ENCODE measurements at regions not wholly inside any gene's neighbourhood (a gene's known extent, or its start where the extent isn't known, plus 50 kb on each side); places are given as distances from the start of the nearest gene placed in this dataset.

GRCh38 chr13:81031996-81032395 lies 691.1 kb upstream of the SPRY2 start:
- ATAC-seq (ENCODE audit: low FRiP score in 2 of 2) = no peak
- Histone ChIP-seq H3K9me3 (no peaks in the 10 kb centered on the region), H3K4me1 (no peaks in the 10 kb centered on the region), H3K27me3 (no peaks in the 10 kb centered on the region), H3K27ac (no peak overlapping the region), H3K4me3 (no peak overlapping the region), H3K36me3 (no peaks in the 10 kb centered on the region)
- TF ChIP-seq CTCF (IDR thresholded peaks at IDR 0.05) (no peak), EP300 (IDR thresholded peaks at IDR 0.05) (no peak), POLR2A (IDR thresholded peaks at IDR 0.05) (no peak), POLR2AphosphoS5 (IDR thresholded peaks at IDR 0.05) (no peak)
- no peak for DNase-seq
- WGBS, 2 donors = 51 to 58% methylated on average over 1 of the region's 1 CpG

GRCh38 chr13:81025091-81025490 lies 684.2 kb upstream of the SPRY2 start:
- Histone ChIP-seq H3K9me3 (no peaks in the 10 kb centered on the region), H3K27ac (no peak overlapping the region), H3K4me1 (no peaks in the 10 kb centered on the region), H3K36me3 (no peaks in the 10 kb centered on the region), H3K4me3 (no peak overlapping the region), H3K27me3 (no peaks in the 10 kb centered on the region)
- TF ChIP-seq POLR2A (IDR thresholded peaks at IDR 0.05) (no peak), POLR2AphosphoS5 (IDR thresholded peaks at IDR 0.05) (no peak), EP300 (IDR thresholded peaks at IDR 0.05) (no peak), CTCF (IDR thresholded peaks at IDR 0.05) (no peak)
- no peak for DNase-seq
- ATAC-seq (ENCODE audit: low FRiP score in 2 of 2) = no peak
- WGBS, 2 donors = 85 to 91% methylated on average over 3 of the region's 3 CpGs

GRCh38 chr13:81021284-81021840 lies 680.4 kb upstream of the SPRY2 start:
- TF ChIP-seq EP300 (IDR thresholded peaks at IDR 0.05) = no peak
- TF ChIP-seq CTCF (IDR thresholded peaks at IDR 0.05) = no peak
- no peak for TF ChIP-seq POLR2AphosphoS5 (IDR thresholded peaks at IDR 0.05)
- TF ChIP-seq POLR2A (IDR thresholded peaks at IDR 0.05) = no peak
- ATAC-seq (ENCODE audit: low FRiP score in 2 of 2) = peak in 1 of 2 donors; percentile 15
- H3K4me1 ChIP-seq = no peaks in the 10 kb centered on the region
- H3K27ac ChIP-seq = no peak overlapping the region
- no peaks in the 10 kb centered on the region for H3K9me3 ChIP-seq
- WGBS, 2 donors = 76 to 79% methylated on average over 5 of the region's 5 CpGs
- no peak overlapping the region for H3K4me3 ChIP-seq
- no peak for DNase-seq
- H3K36me3 ChIP-seq = no peaks in the 10 kb centered on the region
- H3K27me3 ChIP-seq = no peaks in the 10 kb centered on the region

- Histone ChIP-seq H3K36me3 (no peaks in the 10 kb centered on the region), H3K27ac (no peak overlapping the region), H3K4me3 (no peak overlapping the region), H3K4me1 (no peaks in the 10 kb centered on the region), H3K27me3 (no peaks in the 10 kb centered on the region), H3K9me3 (no peaks in the 10 kb centered on the region)
- no peak for ATAC-seq (ENCODE audit: low FRiP score in 2 of 2)
- 83 to 84% methylated on average over 2 of the region's 2 CpGs for WGBS, 2 donors
- no peak for DNase-seq
- TF ChIP-seq EP300 (IDR thresholded peaks at IDR 0.05) (no peak), POLR2A (IDR thresholded peaks at IDR 0.05) (no peak), POLR2AphosphoS5 (IDR thresholded peaks at IDR 0.05) (no peak), CTCF (IDR thresholded peaks at IDR 0.05) (no peak)
Observed at GRCh38 chr13:81020010-81020409, 679.1 kb upstream of the SPRY2 start.

- Histone ChIP-seq H3K27ac (no peak overlapping the region), H3K4me1 (no peaks in the 10 kb centered on the region), H3K4me3 (no peak overlapping the region), H3K36me3 (no peaks in the 10 kb centered on the region), H3K9me3 (no peaks in the 10 kb centered on the region), H3K27me3 (no peaks in the 10 kb centered on the region)
- WGBS, 2 donors = 58 to 71% methylated on average over 3 of the region's 3 CpGs
- no peak for DNase-seq
- no peak for TF ChIP-seq POLR2AphosphoS5 (IDR thresholded peaks at IDR 0.05)
- TF ChIP-seq CTCF (IDR thresholded peaks at IDR 0.05) = no peak
- no peak for TF ChIP-seq EP300 (IDR thresholded peaks at IDR 0.05)
- no peak for TF ChIP-seq POLR2A (IDR thresholded peaks at IDR 0.05)
- ATAC-seq (ENCODE audit: low FRiP score in 2 of 2) = no peak
Observed at GRCh38 chr13:81018936-81019335, 678.0 kb upstream of the SPRY2 start.

Measured in upper lobe of left lung (tissue), 6 donors.